Ishikawa (cell line): ENCODE measurements at regions not wholly inside any gene's neighbourhood (a gene's known extent, or its start where the extent isn't known, plus 50 kb on each side); places are given as distances from the start of the nearest gene placed in this dataset.

Experiments used
- CEBPB ChIP-seq: IDR thresholded peaks from 2 replicates; pipeline ENCODE4 v1.6.1; 2012
- CREB1 ChIP-seq: IDR thresholded peaks from 2 replicates; pipeline ENCODE4 v1.6.1; 2012; ENCODE audit warnings: low read depth
- EGR1 ChIP-seq: IDR thresholded peaks from 2 replicates; pipeline ENCODE4 v1.6.1; 2012
- EP300 ChIP-seq: IDR thresholded peaks from 2 replicates; pipeline ENCODE4 v1.6.1; 2012; ENCODE audit warnings: borderline replicate concordance
- FOXM1 ChIP-seq: IDR thresholded peaks from 2 replicates; pipeline ENCODE4 v1.6.1; 2012; ENCODE audit warnings: low read depth, borderline replicate concordance
- NFIC ChIP-seq: IDR thresholded peaks from 2 replicates; pipeline ENCODE4 v1.6.1; 2012
- RAD21 ChIP-seq: IDR thresholded peaks from 2 replicates; pipeline ENCODE4 v1.6.1; 2012; ENCODE audit warnings: low read depth
- TAF1 ChIP-seq: IDR thresholded peaks from 2 replicates; pipeline ENCODE4 v1.6.1; 2012; ENCODE audit warnings: low read depth, mild to moderate bottlenecking
- TCF12 ChIP-seq: IDR thresholded peaks from 2 replicates; pipeline ENCODE4 v1.6.1; 2012; ENCODE audit warnings: low read depth
- TEAD4 ChIP-seq: IDR thresholded peaks from 2 replicates; pipeline ENCODE4 v1.6.1; 2012
- USF1 ChIP-seq: IDR thresholded peaks from 2 replicates; pipeline ENCODE4 v1.6.1; 2012
- YY1 ChIP-seq: IDR thresholded peaks from 2 replicates; pipeline ENCODE4 v1.6.1; 2012; ENCODE audit warnings: low read depth
- ZBTB7A ChIP-seq: IDR thresholded peaks from 2 replicates; pipeline ENCODE4 v1.6.1; 2012; ENCODE audit warnings: low read depth
- TF ChIP-seq, protein P1 (sequence below): IDR thresholded peaks from 2 replicates; pipeline ENCODE4 v1.6.1; 2012
- TF ChIP-seq, protein P2 (sequence below): IDR thresholded peaks from 2 replicates; pipeline ENCODE4 v1.6.1; 2012; ENCODE audit warnings: low read depth, mild to moderate bottlenecking

DNA sequence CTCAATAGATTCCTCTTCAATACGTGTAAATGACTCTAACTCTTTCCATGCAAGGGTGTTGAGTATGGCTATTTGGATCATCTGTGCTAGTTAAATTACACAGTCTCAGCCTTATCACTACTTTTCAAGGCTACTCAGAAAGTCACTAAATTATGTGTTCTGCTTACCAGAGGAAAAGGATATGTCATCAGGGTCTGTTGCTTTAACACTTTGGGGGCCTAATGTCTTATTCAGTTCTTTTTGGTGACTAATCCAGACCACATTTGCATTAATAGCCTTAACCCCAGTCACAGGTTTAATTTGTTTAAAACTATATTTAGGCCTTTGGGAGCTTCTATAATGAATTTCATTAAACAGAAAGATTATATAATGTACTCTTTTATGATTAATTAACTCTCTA lies 649.3 kb downstream of the RPS29 start:
- TF ChIP-seq, protein P1, sequence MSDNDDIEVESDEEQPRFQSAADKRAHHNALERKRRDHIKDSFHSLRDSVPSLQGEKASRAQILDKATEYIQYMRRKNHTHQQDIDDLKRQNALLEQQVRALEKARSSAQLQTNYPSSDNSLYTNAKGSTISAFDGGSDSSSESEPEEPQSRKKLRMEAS: no peak
- no peak for TF ChIP-seq USF1
- no peak for TF ChIP-seq EGR1
- TF ChIP-seq TAF1: no peak
- TF ChIP-seq CREB1: no peak
- TF ChIP-seq CEBPB: no peak
- TF ChIP-seq, protein P2, sequence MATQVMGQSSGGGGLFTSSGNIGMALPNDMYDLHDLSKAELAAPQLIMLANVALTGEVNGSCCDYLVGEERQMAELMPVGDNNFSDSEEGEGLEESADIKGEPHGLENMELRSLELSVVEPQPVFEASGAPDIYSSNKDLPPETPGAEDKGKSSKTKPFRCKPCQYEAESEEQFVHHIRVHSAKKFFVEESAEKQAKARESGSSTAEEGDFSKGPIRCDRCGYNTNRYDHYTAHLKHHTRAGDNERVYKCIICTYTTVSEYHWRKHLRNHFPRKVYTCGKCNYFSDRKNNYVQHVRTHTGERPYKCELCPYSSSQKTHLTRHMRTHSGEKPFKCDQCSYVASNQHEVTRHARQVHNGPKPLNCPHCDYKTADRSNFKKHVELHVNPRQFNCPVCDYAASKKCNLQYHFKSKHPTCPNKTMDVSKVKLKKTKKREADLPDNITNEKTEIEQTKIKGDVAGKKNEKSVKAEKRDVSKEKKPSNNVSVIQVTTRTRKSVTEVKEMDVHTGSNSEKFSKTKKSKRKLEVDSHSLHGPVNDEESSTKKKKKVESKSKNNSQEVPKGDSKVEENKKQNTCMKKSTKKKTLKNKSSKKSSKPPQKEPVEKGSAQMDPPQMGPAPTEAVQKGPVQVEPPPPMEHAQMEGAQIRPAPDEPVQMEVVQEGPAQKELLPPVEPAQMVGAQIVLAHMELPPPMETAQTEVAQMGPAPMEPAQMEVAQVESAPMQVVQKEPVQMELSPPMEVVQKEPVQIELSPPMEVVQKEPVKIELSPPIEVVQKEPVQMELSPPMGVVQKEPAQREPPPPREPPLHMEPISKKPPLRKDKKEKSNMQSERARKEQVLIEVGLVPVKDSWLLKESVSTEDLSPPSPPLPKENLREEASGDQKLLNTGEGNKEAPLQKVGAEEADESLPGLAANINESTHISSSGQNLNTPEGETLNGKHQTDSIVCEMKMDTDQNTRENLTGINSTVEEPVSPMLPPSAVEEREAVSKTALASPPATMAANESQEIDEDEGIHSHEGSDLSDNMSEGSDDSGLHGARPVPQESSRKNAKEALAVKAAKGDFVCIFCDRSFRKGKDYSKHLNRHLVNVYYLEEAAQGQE: no peak
- TF ChIP-seq ZBTB7A: no peak
- no peak for TF ChIP-seq NFIC
- TF ChIP-seq TEAD4: no peak
- TF ChIP-seq EP300: no peak
- no peak for TF ChIP-seq RAD21
- TF ChIP-seq YY1: no peak
- no peak for TF ChIP-seq FOXM1
- TF ChIP-seq TCF12: no peak

DNA sequence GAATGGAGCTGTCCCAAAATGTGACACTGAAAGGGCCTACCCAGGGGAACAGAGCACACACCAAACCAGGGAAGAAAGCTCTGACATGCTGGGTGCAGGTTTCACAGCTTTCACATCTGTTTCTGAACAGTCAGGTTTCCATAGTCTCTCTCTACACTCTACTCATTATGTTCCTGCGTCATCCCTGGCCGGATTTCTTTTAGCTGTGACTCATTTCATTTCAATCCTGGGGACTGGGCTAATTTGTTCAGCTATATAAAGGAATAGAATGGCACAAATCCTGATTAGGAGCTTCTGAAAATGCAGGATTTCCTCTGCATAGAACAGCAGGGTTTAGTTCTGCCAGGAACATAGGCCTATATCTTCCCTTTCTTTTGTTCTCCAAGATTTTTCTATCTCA lies 649.8 kb downstream of the RPS29 start:
- TF ChIP-seq TAF1: no peak
- TF ChIP-seq ZBTB7A: no peak
- TF ChIP-seq EGR1: no peak
- no peak for TF ChIP-seq TCF12
- no peak for TF ChIP-seq NFIC
- no peak for TF ChIP-seq CEBPB

- TF ChIP-seq USF1 (no peak), YY1 (no peak), EGR1 (no peak), TEAD4 (no peak), CEBPB (no peak), TCF12 (no peak), NFIC (no peak), RAD21 (no peak), ZBTB7A (no peak), TAF1 (no peak), EP300 (no peak), CREB1 (no peak), FOXM1 (no peak)
- TF ChIP-seq, protein P1: no peak
- TF ChIP-seq, protein P2: no peak
Measured at GRCh38 chr14:48925184-48925583, 661.0 kb downstream of the RPS29 start.

GRCh38 chr14:48914921-48915320 lies 671.3 kb downstream of the RPS29 start:
- TF ChIP-seq YY1: no peak
- TF ChIP-seq, protein P1: no peak
- TF ChIP-seq CREB1: no peak
- TF ChIP-seq USF1: no peak
- no peak for TF ChIP-seq TCF12
- TF ChIP-seq CEBPB: no peak
- no peak for TF ChIP-seq EGR1
- no peak for TF ChIP-seq RAD21
- no peak for TF ChIP-seq ZBTB7A
- no peak for TF ChIP-seq TEAD4
- no peak for TF ChIP-seq FOXM1
- TF ChIP-seq EP300: no peak

DNA sequence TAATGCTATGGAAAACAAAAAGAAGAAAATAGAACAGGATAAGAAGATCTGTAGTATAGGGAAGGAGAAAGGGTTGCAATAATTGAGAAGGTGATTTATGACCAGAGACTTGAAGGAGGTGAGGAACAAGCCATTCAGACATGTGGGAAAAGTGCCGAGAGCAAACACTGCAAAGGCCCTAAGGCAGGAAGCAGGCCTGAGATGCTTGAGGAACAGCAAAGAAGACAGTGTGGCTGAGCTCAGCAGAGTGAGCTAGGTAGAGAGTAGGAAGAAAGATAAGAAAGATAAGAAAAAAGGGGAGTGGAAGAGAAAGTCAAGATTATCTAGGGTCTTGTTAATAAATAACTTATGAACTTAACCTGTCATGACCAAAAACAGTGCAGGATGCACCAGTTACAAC lies 671.8 kb downstream of the RPS29 start:
- no peak for TF ChIP-seq CREB1
- no peak for TF ChIP-seq YY1
- TF ChIP-seq TAF1: no peak
- no peak for TF ChIP-seq CEBPB
- no peak for TF ChIP-seq RAD21
- TF ChIP-seq, protein P2: no peak
- TF ChIP-seq USF1: no peak
- TF ChIP-seq ZBTB7A: no peak
- no peak for TF ChIP-seq TCF12
- TF ChIP-seq TEAD4: no peak
- TF ChIP-seq EP300: no peak
- no peak for TF ChIP-seq NFIC
- TF ChIP-seq, protein P1: no peak
- TF ChIP-seq FOXM1: no peak
- no peak for TF ChIP-seq EGR1
